Fibroblast of the aortic adventitia (primary cell): ENCODE measurements at regions not wholly inside any gene's neighbourhood (a gene's known extent, or its start where the extent isn't known, plus 50 kb on each side); places are given as distances from the start of the nearest gene placed in this dataset.
A peak's percentile ranks its signal among the peaks of the same experiment; 100 is the strongest.

ENCODE experiments used
- DNase-seq: peaks from one replicate; pipeline ENCODE4 v3.0.0-alpha.2; 2010; ENCODE audit warnings: low read depth
- H3K4me3 ChIP-seq: 2 replicates; pipeline ENCODE4 v1.5.1; 2011; ENCODE audit warnings: low read depth, mild to moderate bottlenecking, control low read depth, low read length, moderate library complexity
- CTCF ChIP-seq: IDR thresholded peaks from 2 replicates; pipeline ENCODE4 v1.5.1; 2011; ENCODE audit warnings: mild to moderate bottlenecking, low read length, control low read depth, inconsistent platforms; ENCODE audit not compliant: insufficient read depth

GRCh38 chr20:53891306-53891894, 179.0 kb downstream of the BCAS1 start:
- DNase-seq = peak; percentile 89
- TF ChIP-seq CTCF = no peak

GRCh38 chr20:53890443-53891305, 179.7 kb downstream of the BCAS1 start:
- TF ChIP-seq CTCF = no peak
- DNase-seq = peak; percentile 7
- no peak overlapping the region for H3K4me3 ChIP-seq

More at GRCh38 chr20:53891306-53891894, 179.0 kb downstream of the BCAS1 start:
- no peak overlapping the region for H3K4me3 ChIP-seq

GRCh38 chr20:53889411-53890148, 180.8 kb downstream of the BCAS1 start:
- DNase-seq = no peak
- no peak for TF ChIP-seq CTCF

GRCh38 chr20:53888951-53889350, 181.4 kb downstream of the BCAS1 start:
- H3K4me3 ChIP-seq = no peak overlapping the region
- no peak for DNase-seq
- no peak for TF ChIP-seq CTCF

More at GRCh38 chr20:53889411-53890148, 180.8 kb downstream of the BCAS1 start:
- H3K4me3 ChIP-seq = no peak overlapping the region

GRCh38 chr20:53888510-53888909, 181.9 kb downstream of the BCAS1 start:
- no peak for DNase-seq
- H3K4me3 ChIP-seq = no peak overlapping the region
- TF ChIP-seq CTCF = no peak

- no peak overlapping the region for H3K4me3 ChIP-seq
- DNase-seq = no peak
- no peak for TF ChIP-seq CTCF
Measured at GRCh38 chr20:53887973-53888372, 182.4 kb downstream of the BCAS1 start.
